HG03159 (cell line): ENCODE measurements at regions not wholly inside any gene's neighbourhood (a gene's known extent, or its start where the extent isn't known, plus 50 kb on each side); places are given as distances from the start of the nearest gene placed in this dataset.

Experiments
- ATAC-seq: cut with Tn5 transposase; IDR thresholded peaks from one replicate; pipeline ENCODE4 v1.9.1; 2021; ENCODE audit warnings: mild to moderate bottlenecking, moderate library complexity; ENCODE audit not compliant: unreplicated experiment

DNA sequence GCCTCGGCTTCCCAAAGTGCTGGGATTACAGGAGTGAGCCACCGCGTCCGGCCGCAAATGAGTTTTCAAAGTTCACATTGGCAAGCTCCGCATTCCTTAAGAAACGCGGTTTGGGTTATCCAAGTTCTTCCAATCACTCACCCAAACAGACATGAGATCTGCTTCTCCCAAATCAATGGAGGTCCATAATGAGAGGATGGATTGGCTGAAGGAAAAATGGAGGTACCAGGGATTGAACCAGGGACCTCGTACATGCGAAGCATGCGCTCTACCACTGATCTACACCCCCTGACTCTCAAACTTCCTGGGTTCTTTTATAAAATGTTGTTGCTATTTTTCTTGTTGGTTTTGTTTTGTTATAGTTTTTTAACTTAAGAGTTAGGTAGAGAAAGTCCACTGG, 170.0 kb downstream of the GPX5 start:
- ATAC-seq, result no peak

DNA sequence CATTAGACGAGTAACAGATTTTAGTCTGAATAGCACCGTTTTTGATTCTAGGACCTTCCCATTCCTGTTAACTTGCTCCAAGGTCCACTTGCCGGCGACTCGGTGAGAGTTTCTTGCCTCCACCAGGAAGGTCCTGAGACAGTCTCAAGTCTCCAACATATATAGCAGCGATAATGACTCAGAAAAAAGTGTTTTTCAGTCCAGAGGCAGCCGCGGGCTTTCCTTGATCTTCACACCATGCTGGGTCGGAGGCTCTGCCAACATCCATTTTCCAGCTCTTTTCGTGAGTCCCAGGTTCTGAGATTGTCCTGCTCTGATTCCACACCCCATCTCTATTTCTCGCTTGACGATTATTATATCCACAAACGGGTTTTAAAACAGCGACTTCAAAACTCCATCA, 170.5 kb downstream of the GPX5 start:
- no peak for ATAC-seq

DNA sequence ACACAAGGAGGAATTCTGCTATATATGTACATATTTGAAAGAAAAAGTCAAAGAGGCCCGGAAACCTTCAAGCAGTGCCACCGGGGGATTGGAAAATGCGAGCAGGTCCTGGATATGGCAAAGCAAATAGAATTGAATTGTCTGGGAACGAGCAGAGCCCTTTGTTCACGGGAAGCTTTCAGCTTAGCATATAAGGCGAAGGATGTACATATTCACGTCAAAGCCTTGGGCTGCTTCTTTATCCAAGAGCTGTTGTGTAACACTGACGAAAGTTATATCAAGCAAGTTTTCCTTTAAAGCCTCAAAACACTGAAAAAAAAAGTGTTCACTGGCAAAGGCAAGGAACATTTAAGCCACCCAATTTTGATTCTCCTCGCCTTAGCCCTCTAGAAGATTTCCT, 171.0 kb downstream of the GPX5 start:
- ATAC-seq, result no peak

DNA sequence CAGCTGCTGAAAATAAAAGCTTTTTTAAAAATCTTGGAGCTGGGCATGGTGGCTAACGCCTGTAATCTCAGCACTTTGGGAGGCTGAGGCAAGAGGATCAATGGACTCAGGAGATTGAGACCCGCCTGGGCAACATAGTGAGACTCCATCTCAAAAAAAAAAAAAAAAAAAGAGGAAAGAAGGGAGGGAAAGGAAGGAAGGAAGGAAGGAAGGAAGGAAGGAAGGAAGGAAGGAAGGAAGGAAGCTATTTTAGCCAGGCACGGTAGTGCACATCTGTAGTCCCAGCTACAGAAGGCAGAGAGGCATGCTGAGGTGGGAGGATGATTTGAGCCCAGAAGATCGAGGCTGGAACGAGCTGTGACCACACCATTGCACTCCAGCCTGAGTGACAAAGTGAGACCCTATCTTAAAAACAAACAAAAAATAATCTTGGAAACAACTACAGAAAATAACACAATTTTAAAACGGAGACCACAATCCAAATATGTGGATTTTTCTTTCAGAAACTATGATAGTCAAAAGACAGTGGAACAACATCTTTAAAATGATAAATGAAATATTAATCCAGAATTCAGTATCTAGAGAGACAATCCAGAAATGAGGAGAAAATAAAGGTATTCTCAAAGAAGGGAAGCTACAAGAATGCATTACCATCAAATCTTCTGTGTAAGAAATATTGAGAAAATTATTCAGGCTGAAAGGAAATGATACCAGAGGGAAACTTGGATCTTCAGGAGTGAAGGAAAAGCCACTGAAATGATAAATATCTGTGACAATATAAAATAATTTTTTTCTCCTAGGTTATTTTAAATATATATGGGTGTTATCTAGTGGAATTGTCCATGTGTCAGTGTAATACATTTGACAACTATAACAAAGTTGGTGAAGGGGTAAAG, 182.0 kb downstream of the GPX5 start:
- no peak for ATAC-seq

DNA sequence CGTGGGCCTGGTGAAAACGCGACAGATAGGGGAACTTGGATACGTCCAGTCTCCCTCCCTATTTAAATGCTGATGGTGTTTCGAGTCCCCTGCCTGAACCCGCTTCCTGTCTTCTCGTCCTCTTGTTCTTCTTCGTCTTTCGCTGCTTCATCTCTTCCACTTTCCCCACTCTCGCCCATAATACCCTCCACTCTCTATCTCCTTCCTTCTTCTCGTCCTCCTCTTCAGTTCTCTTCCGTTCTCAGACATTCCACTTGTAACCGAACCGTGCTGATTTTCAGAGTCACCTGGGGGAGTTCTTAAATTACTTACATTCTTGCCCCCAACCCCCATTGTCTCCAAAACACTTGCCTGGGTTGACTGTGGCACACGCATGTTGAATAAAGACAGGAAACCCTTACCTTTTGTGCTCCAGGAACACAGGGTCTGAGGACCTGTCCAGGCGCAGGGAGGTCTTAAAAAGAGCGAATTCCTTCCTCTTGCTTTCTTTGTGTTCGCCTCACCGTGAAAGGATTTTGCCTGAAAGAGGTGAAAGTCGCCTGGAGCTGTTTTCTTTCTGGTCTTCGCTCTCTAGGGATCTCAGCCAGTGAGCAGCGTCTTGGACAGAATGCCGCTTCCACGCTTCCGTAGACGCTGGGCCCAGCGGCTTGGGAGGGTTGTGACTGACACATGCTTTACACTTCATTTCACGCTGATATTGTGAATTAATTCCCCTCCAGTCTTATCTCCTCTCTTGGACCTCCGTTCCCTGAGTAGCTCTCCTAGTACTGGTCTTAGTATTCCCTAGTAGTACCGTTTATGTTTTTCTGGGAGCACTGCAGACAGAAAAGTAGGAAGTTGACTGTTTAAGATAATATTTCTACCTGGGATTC, 184.0 kb downstream of the GPX5 start:
- no peak for ATAC-seq

DNA sequence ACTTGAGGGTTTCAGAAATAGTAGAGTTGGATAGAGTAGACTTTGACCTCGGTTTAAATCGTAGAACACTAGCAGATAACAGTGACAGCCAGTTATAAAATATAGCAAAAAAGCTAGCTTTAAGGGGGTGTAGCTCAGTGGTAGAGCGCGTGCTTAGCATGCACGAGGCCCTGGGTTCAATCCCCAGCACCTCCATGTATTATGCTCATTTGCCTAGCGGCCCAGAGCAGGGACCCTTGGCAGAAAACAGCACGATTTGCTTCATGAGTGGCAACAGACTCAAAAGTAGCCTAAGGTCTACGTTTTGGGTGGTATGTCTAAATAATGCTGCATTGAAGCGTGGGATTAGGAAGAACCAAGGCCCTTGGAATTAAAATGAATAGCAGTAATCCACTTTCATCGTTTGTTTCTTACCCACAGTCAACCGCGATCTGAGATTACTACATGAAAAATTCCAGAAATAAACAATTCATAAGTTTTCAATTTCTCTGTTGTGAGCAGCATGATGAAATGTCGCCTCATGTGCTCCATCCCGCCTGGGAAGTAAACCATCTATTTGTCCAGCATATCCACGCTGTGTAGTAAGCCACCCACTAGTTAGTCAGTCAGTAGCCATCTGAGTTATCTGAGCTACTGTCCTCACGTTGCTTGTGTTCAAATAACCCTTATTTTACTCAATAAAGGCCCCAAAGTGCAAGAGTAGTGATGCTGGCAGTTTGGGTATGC, 184.9 kb downstream of the GPX5 start:
- ATAC-seq, result no peak

DNA sequence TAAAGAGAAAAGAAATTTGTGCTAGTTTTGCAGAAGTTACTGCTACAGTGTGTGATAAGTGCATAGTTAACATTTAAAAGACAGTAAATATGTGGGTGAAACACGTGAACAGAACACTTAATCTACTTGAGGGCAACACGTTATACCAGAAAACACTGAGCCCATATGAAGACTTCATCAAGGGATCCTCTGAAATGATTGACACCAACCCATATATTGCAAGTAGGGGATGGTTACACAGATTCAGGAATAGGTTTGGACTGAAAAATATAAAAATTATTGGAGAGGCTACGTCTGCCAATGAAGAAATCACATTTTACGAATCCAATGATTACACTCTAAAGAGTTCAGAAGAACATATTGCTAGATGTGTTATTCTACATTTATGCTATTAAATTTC, 185.6 kb downstream of the GPX5 start:
- no peak for ATAC-seq

DNA sequence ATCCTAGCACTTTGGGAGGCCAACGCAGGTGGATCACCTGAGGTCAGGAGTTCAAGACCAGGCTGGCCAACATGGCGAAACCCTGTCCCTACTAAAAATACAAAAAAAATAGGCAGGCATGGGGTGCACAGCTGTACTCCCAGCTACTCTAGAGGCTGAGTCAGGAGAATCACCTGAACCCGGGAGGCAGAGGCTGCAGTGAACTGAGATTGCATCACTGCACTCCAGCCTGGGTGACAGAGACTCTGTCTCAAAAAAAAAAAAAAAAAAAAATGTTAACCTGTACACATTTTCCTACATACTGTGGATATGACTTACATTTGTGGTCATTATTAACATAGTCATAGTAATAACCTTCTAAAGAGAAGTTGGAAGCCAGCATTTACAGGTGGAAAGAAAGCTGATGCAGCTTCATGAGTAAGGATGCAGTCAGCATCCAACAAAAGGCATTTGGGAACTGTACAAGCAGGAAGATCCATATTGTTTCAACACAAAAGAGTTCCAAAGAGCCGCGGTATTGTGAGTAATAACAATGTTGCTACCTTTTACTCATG, 186.2 kb downstream of the GPX5 start:
- ATAC-seq, result no peak

DNA sequence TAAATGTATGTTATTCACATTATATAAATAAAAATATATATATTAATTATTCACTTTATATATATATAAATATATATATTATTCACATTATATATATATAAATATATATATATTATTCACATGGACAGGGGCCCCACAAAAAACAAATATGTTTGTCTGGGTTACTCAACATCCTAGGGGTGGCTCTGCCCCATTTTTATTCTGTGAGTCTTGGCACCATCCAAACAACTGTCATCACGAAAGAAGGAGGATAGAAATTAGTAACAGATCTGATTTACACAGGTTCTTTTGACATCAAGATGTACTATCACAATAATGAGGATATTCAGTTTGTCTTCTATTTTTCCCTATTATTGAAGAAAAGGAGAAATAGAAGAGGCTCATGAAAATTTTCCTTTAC, 187.3 kb downstream of the GPX5 start:
- no peak for ATAC-seq

DNA sequence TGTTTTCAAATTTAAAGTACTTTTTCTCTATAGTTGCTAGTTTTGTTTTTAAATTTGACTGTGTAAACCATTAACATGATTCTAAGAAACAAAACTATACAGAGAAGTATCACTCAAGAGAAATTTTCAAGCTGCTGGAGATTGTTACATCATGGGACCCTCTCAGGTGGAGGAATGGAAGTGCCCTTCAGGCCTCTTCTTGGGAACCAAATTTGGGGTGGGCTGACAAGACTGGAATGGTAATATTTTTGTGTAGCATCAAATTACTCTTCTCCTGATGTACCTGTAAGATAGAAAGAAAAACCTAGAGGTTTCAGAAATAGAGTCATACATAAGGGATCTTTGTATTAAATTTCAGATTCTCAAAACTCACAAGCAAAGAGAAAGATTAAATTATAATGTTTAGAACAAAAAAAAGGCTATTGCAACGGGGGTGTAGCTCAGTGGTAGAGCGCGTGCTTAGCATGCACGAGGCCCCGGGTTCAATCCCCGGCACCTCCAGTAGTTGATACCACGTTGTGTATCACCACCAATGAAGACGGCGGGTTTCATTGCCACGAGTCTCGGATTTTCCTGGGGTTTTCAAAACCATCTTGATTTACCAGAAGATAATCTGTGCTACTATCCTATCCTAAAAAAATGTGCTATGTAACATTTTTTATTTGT, 193.7 kb downstream of the GPX5 start:
- ATAC-seq, result no peak

DNA sequence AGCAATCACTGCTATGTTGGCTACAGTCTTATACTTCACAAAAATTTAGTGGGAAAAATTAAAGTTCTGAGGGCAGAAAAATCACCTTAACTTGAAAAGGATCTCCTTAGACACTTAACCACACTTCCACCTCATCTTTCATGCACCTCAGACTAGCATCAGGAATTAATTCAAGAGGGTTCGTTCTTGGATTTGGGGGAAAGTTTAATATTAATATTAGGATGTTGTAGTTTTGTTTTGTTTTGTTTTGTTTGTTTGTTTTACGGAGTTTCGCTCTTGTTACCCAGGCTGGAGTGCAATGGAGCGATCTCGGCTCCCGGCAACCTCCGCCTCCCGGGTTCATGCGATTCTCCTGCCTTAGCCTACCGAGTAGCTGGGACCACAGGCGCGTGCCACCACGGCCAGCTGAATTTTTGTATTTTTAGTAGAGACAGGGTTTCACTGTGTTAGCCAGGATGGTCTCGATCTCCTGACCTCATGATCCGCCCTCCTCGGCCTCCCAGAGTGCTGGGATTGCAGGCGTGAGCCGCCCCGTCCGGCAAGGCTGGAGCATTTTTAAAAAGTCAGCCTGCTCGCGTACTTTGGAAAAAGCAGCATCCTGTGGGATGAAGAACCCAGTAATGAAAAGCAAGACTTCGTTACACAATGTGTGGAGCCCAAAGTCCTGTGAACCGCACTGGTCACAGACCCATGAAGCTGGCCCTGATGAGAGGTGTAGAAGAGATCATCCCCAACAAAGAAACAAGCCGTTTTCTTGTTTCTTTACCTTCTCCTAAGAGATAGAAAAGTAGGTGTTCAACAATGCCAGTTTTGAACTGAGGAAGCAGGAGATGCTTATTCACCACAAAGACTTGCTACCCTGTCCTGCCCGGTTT, 194.9 kb downstream of the GPX5 start:
- ATAC-seq, result no peak

DNA sequence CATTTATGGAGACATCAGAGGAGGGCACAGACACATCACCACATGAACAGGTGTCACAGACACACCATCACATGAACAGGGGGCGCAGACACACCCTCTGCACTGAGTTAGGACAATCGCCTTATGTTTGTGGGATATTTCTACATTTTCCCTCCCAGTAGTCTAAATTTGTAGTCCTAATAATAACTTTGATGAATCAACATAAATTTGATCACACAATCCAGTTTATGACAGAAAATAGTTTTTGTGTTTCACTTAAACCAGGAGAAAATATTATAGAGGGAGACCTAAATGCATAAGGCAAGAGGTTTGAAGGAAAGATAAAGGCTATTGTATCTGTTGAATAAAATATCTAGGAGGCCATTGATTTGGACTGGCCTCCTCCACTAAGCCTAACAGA, 195.7 kb downstream of the GPX5 start:
- no peak for ATAC-seq

DNA sequence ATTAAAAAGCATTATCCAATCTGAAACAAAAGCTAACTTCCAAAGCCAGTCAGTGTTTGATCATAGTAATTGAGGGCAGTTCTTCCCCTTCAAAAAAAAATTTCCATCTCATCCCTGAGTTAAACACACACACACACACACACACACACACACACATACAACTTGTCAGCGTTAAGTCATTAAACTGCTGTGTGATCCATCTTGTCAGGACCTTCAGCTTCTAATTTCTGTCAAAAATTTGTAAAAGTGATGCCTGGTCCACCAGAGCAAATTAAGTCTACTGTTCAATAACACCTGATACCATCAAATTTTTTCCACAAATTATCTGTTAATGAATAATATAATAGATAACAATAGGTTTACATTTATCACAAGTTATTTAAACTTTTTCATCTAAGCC, 198.7 kb downstream of the GPX5 start:
- no peak for ATAC-seq

DNA sequence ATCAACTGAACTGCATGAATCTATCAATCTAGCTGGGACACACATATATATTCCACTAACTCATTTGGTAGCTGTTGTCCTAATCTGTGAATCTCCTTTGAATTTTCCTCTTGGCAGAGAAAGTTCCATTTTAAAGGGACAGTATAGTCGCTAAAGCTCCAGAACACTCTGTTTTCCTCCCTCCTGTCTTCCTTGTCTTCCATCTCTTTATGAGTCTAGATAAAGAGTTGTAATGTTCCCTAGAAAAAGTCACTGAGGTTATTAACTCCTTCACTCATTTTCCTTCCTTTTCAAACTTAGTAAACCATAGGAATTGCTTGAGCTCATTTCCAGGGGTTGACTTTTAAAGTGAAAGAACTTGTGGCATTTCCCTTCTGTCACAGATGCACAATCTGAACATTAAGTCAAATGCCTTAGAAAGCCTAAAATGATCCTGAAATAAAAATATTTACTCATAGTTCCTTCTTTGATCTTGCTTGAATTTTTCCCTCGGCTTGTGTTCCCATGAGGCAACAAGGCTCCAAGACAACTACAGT, 198.4 kb downstream of the TRIM27 start:
- ATAC-seq, result no peak

DNA sequence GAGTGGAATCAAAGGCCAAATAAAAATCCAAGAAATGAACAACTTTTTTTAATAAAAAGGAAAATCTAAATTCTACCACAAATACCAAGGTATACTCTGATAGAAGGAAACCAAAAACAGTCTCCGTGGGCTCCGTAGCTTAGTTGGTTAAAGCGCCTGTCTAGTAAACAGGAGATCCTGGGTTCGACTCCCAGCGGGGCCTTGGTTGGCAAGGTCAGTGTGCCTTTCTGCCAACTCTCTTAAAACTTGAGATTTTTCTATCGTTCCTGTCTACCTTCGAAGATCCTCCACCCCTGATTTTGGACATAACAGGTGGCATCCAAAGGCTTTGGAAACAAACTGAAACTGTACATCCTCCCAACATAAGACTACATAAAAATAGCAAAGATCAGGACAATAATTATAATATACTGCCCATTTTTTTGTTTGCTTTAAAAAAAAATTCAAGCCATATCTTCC, 197.9 kb downstream of the TRIM27 start:
- no peak for ATAC-seq

DNA sequence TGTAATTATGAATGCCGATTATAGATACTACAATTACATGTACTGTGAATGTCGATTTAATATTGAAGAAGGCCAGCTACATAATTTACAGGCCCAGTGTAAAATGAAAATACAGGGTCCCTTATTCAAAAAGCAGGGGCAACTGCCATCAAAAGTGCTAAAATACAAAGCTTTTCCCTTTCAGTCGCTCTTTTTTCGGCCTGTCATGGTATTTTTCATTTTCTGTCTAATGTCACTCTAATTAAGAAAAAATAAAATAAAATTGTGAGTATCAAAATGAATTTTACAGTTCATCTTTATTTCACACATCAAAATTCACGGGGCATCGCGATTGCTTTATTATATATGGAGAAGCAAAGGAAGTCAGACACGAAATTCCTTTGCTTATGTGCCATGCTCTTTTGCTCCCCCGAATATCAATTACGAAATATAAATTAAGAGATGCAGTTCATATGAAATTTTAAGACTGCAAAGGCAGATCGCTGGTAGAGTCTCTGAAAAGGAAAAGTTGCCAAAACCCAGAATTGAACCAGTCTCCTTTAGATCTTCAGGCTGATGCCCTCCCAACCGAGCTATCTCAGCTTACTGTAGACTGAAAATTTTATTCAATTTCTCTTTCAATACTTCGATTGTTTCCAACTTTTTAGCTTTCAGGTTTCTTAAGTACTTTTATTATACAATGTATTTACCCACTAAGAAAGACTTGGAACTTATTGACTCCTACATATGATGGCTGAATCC, 197.0 kb downstream of the TRIM27 start:
- ATAC-seq, result no peak

DNA sequence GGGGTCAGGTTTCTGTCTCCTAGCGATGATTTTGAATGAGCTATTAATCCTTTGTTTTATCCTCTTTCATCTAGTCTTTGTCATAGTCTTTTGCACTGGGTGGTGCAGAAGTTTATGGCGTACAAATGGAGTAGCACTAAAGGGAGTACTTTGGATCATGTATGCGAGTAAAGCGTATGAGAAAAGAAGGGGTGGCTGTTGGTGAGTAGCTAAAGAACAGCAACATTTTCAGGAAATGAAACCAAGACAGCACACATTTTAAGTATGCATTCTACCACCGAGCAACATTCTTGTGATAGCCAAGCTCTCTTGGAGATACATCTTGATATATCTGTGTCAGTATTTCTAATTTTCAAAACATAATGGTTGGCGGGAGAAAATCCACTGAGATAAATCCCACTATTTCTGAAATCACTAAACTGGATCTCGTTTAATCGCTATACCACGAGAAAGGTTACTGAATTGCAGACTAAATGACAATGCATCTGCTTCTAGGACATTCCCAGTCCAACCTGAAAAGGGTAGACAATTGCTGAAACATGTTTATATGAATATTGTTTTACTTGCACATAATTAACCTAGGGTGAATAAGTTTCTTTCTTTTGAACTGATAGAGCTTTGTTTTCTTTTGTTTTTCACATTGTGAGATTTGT, 196.1 kb downstream of the TRIM27 start:
- ATAC-seq, result no peak
